HUES64 (cell line): ENCODE measurements at regions not wholly inside any gene's neighbourhood (a gene's known extent, or its start where the extent isn't known, plus 50 kb on each side); places are given as distances from the start of the nearest gene placed in this dataset.
"Not testable (repeated sequence)": the region's sequence is repeated elsewhere in the genome, so short reads cannot be mapped to it uniquely, and the experiment has no call there.

Experiments used
- H3K27ac ChIP-seq: 2 replicates; pipeline ENCODE4 v1.7.0; 2013; ENCODE audit warnings: low read depth, low read length, inconsistent platforms
- H3K27me3 ChIP-seq: 2 replicates; pipeline ENCODE4 v1.6.1; 2013; ENCODE audit warnings: mild to moderate bottlenecking, low read length; ENCODE audit not compliant: insufficient read depth
- H3K36me3 ChIP-seq: 2 replicates; pipeline ENCODE4 v1.6.1; 2013; ENCODE audit warnings: mild to moderate bottlenecking, low read length; ENCODE audit not compliant: insufficient read depth
- H3K4me1 ChIP-seq: 2 replicates; pipeline ENCODE4 v1.6.1; 2013; ENCODE audit warnings: mild to moderate bottlenecking, low read length, moderate library complexity; ENCODE audit not compliant: insufficient read depth
- H3K4me3 ChIP-seq: 2 replicates; pipeline ENCODE4 v1.5.1; 2013; ENCODE audit warnings: mild to moderate bottlenecking, low read length, moderate library complexity
- H3K9ac ChIP-seq: 2 replicates; pipeline ENCODE4 v1.6.1; 2013; ENCODE audit warnings: mild to moderate bottlenecking, low read depth, low read length
- H3K9me3 ChIP-seq: 2 replicates; pipeline ENCODE4 v1.6.1; 2013; ENCODE audit warnings: low read depth, low read length; ENCODE audit not compliant: insufficient read depth
- WGBS: fragments of 150-250, 120-280 bp; methylation state at CpG from one replicate; pipeline ENCODE4 v1.1.7; 2013; ENCODE audit warnings: missing lambda C conversion rate; 5-methylcytosine and 5-hydroxymethylcytosine counted together

DNA sequence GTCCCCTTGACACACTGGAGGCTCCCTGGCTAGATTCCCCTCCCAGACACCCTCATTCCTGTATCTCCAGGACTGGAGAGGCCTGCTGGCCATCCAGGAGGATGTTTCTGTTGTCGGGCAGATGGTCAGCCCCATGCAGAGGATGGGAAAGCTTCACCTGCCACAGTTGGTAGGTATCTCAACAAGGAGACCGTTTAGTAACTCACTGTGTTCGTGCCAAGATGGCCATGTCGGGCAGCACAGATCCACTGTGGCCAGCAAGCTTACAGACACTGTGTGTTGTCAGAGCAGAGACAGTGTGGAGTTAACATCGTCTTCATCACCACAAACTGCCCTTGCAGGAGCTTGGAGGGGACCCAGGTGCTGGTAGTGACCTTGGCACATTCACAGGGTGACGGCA is 390.9 kb downstream of the SEC14L1 start:
- no peaks in the 10 kb centered on the region for H3K4me1 ChIP-seq
- no peak overlapping the region for H3K27ac ChIP-seq
- H3K27me3 ChIP-seq = peaks cover 36% of the 10 kb centered on the region
- no peak overlapping the region for H3K9ac ChIP-seq
- H3K9me3 ChIP-seq = peaks cover 11% of the 10 kb centered on the region
- 95% methylated on average over 6 of the region's 6 CpGs for WGBS
- no peak overlapping the region for H3K4me3 ChIP-seq
- H3K36me3 ChIP-seq = no peaks in the 10 kb centered on the region

DNA sequence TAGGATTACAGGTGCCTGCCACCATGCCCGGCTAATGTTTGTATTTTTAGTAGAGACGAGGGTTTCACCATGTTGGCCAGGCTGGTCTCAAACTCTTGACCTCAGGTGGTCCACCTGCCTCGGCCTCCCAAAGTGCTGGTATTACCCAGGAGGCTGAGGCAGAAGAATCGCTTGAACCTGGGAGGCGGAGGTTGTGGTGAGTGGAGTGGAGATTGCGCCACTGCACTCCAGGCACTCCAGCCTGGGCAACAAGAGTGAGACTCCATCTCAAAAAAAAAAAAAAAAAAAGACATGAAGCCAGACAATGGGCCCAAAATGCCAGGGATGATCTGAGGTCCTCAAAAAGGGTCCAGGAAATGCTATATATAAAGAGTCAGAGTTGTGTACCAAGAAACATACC is 392.9 kb downstream of the SEC14L1 start:
- H3K9ac ChIP-seq, H3K9me3 ChIP-seq, H3K36me3 ChIP-seq, H3K4me1 ChIP-seq, H3K27ac ChIP-seq, H3K4me3 ChIP-seq: not testable (repeated sequence)
- 92% methylated on average over 6 of the region's 6 CpGs for WGBS
- peaks cover 17% of the 10 kb centered on the region for H3K27me3 ChIP-seq

DNA sequence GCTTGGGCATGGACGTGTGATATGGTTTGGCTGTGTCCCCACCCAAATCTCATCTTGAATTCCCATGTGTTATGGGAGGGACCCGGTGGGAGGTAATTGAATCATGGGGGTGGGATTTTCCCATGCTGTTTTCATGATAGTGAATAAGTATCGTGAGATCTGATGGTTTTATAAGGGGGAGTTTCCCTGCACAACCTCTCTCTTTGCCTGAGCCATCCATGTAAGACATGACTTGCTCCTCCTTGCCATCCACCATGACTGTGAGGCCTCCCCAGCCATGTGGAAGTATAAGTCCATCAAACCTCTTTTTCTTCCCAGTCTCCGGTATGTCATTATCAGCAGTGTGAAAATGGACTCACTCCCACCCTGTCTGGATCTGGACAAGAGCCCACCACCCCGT is 393.4 kb downstream of the SEC14L1 start:
- Histone ChIP-seq H3K27me3 (peaks cover 13% of the 10 kb centered on the region), H3K4me1 (no peaks in the 10 kb centered on the region), H3K36me3 (no peaks in the 10 kb centered on the region), H3K9ac (no peak overlapping the region), H3K9me3 (peaks cover 7% of the 10 kb centered on the region; the same call in 1 of the 2 replicates), H3K4me3 (no peak overlapping the region), H3K27ac (no peak overlapping the region)
- WGBS = 94% methylated on average over 5 of the region's 5 CpGs

DNA sequence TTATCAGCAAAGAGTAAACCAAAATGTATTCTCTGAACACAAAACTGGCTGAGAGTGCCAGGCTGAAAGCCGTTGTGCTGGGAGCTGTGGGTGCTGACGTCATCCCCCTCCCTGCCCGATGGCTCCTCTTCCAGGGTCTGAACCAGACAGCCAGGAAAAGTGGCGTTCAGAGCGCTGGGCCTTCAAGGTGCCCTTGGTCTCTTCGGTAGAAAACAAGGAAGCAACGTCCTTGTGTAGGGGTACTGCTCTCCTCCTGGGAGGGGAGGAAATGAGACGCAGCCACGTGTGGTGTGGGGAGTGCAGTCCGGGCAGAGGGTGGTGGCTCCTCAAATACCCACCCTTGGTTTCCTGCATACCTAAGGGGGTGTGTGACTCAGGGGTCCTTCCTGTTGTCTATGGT is 394.7 kb downstream of the SEC14L1 start:
- Histone ChIP-seq H3K27ac (no peak overlapping the region), H3K4me1 (0 out of 2 replicates have a peak, but pooled peaks cover 1% of the 10 kb centered on the region), H3K36me3 (no peaks in the 10 kb centered on the region), H3K9ac (no peak overlapping the region), H3K9me3 (peaks cover 7% of the 10 kb centered on the region; the same call in 1 of the 2 replicates), H3K27me3 (peaks cover 10% of the 10 kb centered on the region), H3K4me3 (no peak overlapping the region)
- WGBS = 76% methylated on average over 10 of the region's 10 CpGs

DNA sequence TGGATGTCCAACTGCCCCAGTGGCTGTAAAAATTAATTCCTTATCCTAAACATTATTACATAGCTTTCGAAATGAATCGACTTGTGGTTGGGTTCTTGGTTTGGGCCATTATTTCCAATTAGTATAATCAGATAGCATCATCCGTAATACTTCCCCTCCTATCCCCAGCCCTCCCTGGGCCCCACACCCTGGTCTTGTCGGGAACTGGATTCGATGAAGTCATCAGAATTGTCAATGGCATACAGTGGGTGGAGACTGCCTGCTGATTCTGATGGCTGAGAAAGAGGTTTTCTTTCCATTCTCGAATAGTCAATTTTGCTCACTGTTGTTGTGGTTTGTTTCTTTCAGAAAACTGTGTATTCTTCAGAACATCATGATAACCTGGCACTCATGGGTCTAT is 395.1 kb downstream of the SEC14L1 start:
- no peak overlapping the region for H3K9ac ChIP-seq
- no peaks in the 10 kb centered on the region for H3K36me3 ChIP-seq
- WGBS = 83% methylated on average over 5 of the region's 6 CpGs
- H3K27me3 ChIP-seq = peaks cover 10% of the 10 kb centered on the region
- H3K4me3 ChIP-seq = no peak overlapping the region
- H3K4me1 ChIP-seq = peaks cover 6% of the 10 kb centered on the region
- H3K27ac ChIP-seq = no peak overlapping the region
- peaks cover 7% of the 10 kb centered on the region; the same call in 1 of the 2 replicates for H3K9me3 ChIP-seq

GRCh38 chr17:77537566-77537965 is 396.8 kb downstream of the SEC14L1 start:
- Histone ChIP-seq H3K27me3 (peaks cover 10% of the 10 kb centered on the region), H3K4me3 (no peak overlapping the region), H3K9ac (no peak overlapping the region), H3K4me1 (peaks cover 18% of the 10 kb centered on the region), H3K36me3 (no peaks in the 10 kb centered on the region), H3K9me3 (peaks cover 7% of the 10 kb centered on the region; the same call in 1 of the 2 replicates), H3K27ac (no peak overlapping the region)
- 96% methylated on average over 7 of the region's 7 CpGs for WGBS

DNA sequence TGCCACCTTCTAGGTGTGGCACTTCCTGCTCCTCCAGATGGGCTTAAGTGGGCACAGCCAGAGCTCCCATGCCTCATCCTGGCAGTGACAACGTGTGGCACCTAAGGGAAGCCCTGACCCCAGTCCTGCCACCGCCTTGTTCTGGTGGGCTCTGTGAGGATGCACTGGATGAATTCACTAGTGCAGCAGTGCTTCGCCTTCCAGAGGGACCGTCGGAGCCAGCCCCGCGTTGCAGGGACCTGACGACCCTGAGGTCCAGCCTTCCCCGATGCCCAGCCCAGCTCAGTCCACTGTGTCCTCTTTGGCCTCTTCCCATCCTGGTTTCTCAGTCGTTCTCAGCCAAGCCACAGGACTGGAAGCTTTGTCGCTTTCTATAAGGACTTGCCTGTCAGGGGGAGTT is 399.8 kb downstream of the SEC14L1 start:
- H3K4me1 ChIP-seq = peaks cover 18% of the 10 kb centered on the region
- H3K9ac ChIP-seq = no peak overlapping the region
- WGBS = 66% methylated on average over 11 of the region's 11 CpGs
- H3K27ac ChIP-seq = no peak overlapping the region
- 0 out of 2 replicates have a peak overlapping the region, but pooled peaks have one; percentile 8 for H3K4me3 ChIP-seq
- peaks cover 10% of the 10 kb centered on the region for H3K27me3 ChIP-seq
- H3K9me3 ChIP-seq = no peaks in the 10 kb centered on the region
- H3K36me3 ChIP-seq = no peaks in the 10 kb centered on the region

GRCh38 chr17:77540975-77541374 is 400.2 kb downstream of the SEC14L1 start:
- peak overlapping the region; percentile 13; the same call in 1 of the 2 replicates for H3K9ac ChIP-seq
- WGBS = 9% methylated on average over 15 of the region's 15 CpGs
- H3K4me3 ChIP-seq = peak overlapping the region; percentile 8; the same call in 1 of the 2 replicates
- peak overlapping the region; percentile 3; the same call in 1 of the 2 replicates for H3K27ac ChIP-seq
- H3K9me3 ChIP-seq = no peaks in the 10 kb centered on the region
- peaks cover 10% of the 10 kb centered on the region for H3K27me3 ChIP-seq
- no peaks in the 10 kb centered on the region for H3K36me3 ChIP-seq
- peaks cover 18% of the 10 kb centered on the region for H3K4me1 ChIP-seq

- no peak overlapping the region for H3K9ac ChIP-seq
Observed at GRCh38 chr17:77542011-77542410, 401.2 kb downstream of the SEC14L1 start.

GRCh38 chr17:77542551-77543490 is 402.1 kb downstream of the SEC14L1 start:
- Histone ChIP-seq H3K36me3 (no peaks in the 10 kb centered on the region), H3K4me3 (no peak overlapping the region), H3K27ac (no peak overlapping the region), H3K9ac (no peak overlapping the region), H3K4me1 (peaks cover 18% of the 10 kb centered on the region), H3K27me3 (peaks cover 10% of the 10 kb centered on the region), H3K9me3 (no peaks in the 10 kb centered on the region)
- 18% methylated on average over 13 of the region's 13 CpGs for WGBS

More at GRCh38 chr17:77542011-77542410, 401.2 kb downstream of the SEC14L1 start:
- Histone ChIP-seq H3K4me3 (no peak overlapping the region), H3K27me3 (peaks cover 10% of the 10 kb centered on the region), H3K9me3 (no peaks in the 10 kb centered on the region), H3K36me3 (no peaks in the 10 kb centered on the region), H3K27ac (no peak overlapping the region), H3K4me1 (peaks cover 18% of the 10 kb centered on the region)
- WGBS = 50% methylated on average over 1 of the region's 1 CpG

- peaks cover 10% of the 10 kb centered on the region for H3K27me3 ChIP-seq
- no peaks in the 10 kb centered on the region for H3K9me3 ChIP-seq
- no peak overlapping the region for H3K27ac ChIP-seq
- H3K4me1 ChIP-seq = peaks cover 18% of the 10 kb centered on the region
- H3K4me3 ChIP-seq = no peak overlapping the region
- WGBS = 85% methylated on average over 15 of the region's 15 CpGs
- H3K9ac ChIP-seq = no peak overlapping the region
- no peaks in the 10 kb centered on the region for H3K36me3 ChIP-seq
Observed at GRCh38 chr17:77543801-77544200, 403.0 kb downstream of the SEC14L1 start.
